Natural killer cell (primary cell): ENCODE measurements at regions not wholly inside any gene's neighbourhood (a gene's known extent, or its start where the extent isn't known, plus 50 kb on each side); places are given as distances from the start of the nearest gene placed in this dataset.

Source experiments
- ATAC-seq, 3 donors: fragments of 150-1000 bp in 2 of 3; fragments of 200-7000 bp in 1 of 3; cut with Tn5 transposase; 1 replicate in 1 of 3; 2 replicates in 2 of 3; pipeline ENCODE4 v1.10.0; 2021; ENCODE audit warnings: mild to moderate bottlenecking in 2 of 3, moderate library complexity in 2 of 3
- DNase-seq, 2 donors: peaks; one replicate each; pipeline versions ENCODE4 v3.0.0 to v3.0.0-alpha.2; 2013 to 2021; ENCODE audit warnings: mixed read lengths in 1 of 2
- H3K27ac ChIP-seq: one replicate; pipeline ENCODE4 v1.5.1; 2013; ENCODE audit warnings: mild to moderate bottlenecking, low read length
- H3K27me3 ChIP-seq: one replicate; pipeline ENCODE4 v1.6.1; 2013; ENCODE audit warnings: low read length; ENCODE audit not compliant: control insufficient read depth, insufficient read depth
- H3K36me3 ChIP-seq: one replicate; pipeline ENCODE4 v1.6.1; 2013; ENCODE audit warnings: low read length; ENCODE audit not compliant: control insufficient read depth, insufficient read depth
- H3K4me1 ChIP-seq: one replicate; pipeline ENCODE4 v1.6.1; 2013; ENCODE audit warnings: low read length; ENCODE audit not compliant: control insufficient read depth, insufficient read depth
- H3K4me3 ChIP-seq: one replicate; pipeline ENCODE4 v1.5.1; 2013; ENCODE audit warnings: low read length
- H3K9me3 ChIP-seq: one replicate; pipeline ENCODE4 v1.6.1; 2013; ENCODE audit warnings: low read length; ENCODE audit not compliant: control insufficient read depth, insufficient read depth
- H3K27ac Mint-ChIP-seq, 2 donors: one replicate each; pipeline ENCODE4 v1.8.0; 2022; ENCODE audit warnings: mild to moderate bottlenecking in 2 of 2, mixed read lengths in 2 of 2, moderate library complexity in 1 of 2
- H3K27me3 Mint-ChIP-seq, 2 donors: one replicate each; pipeline ENCODE4 v1.8.0; 2022; ENCODE audit warnings: low read depth in 2 of 2, mixed read lengths in 2 of 2
- H3K36me3 Mint-ChIP-seq: one replicate; pipeline ENCODE4 v1.8.0; 2022; ENCODE audit warnings: mixed read lengths
- H3K4me1 Mint-ChIP-seq, 2 donors: one replicate each; pipeline ENCODE4 v1.8.0; 2022; ENCODE audit warnings: mixed read lengths in 2 of 2
- H3K4me3 Mint-ChIP-seq: one replicate; pipeline ENCODE4 v1.8.0; 2022; ENCODE audit warnings: mild to moderate bottlenecking, moderate library complexity, mixed read lengths
- H3K9me3 Mint-ChIP-seq, 2 donors: one replicate each; pipeline ENCODE4 v1.8.0; 2022; ENCODE audit warnings: mixed read lengths in 2 of 2
- CTCF ChIP-seq: fragments of 200-600 bp; IDR thresholded peaks from one replicate; pipeline ENCODE4 v1.8.0; 2022; ENCODE audit warnings: antibody characterized with exemption
- WGBS: methylation state at CpG from one replicate; pipeline ENCODE4 v1.1.7; 2013; ENCODE audit warnings: missing lambda C conversion rate; ENCODE audit not compliant: insufficient coverage; 5-methylcytosine and 5-hydroxymethylcytosine counted together
- intact Hi-C: fragments of 100-400 bp; cut with micrococcal nuclease; formaldehyde crosslinking; loops from one replicate; pipeline ENCODE4 v1.14.2; 2022

- no peaks in the 10 kb centered on the region for H3K36me3 ChIP-seq
- H3K9me3 ChIP-seq: no peaks in the 10 kb centered on the region
- Mint-ChIP-seq H3K36me3 (no peaks in the 10 kb centered on the region), H3K9me3 (no peaks in the 10 kb centered on the region), H3K27me3 (peaks cover 10 to 11% of the 10 kb centered on the region in 2 donors), H3K27ac (no peak overlapping the region), H3K4me1 (no peaks in the 10 kb centered on the region), H3K4me3 (no peak overlapping the region)
- no peak for TF ChIP-seq CTCF
- DNase-seq (no peak), ATAC-seq (no peak)
- H3K4me1 ChIP-seq: no peaks in the 10 kb centered on the region
- no peaks in the 10 kb centered on the region for H3K27me3 ChIP-seq
- intact Hi-C loops: no loop called here
- no peak overlapping the region for H3K27ac ChIP-seq
- 100% methylated on average over 1 of the region's 1 CpG for WGBS
- H3K4me3 ChIP-seq: no peak overlapping the region
Observed at GRCh38 chr2:200032895-200033294, 77.5 kb downstream of the MAIP1 start.

GRCh38 chr2:200033929-200034328 is 78.5 kb downstream of the MAIP1 start:
- Histone ChIP-seq H3K4me1 (no peaks in the 10 kb centered on the region), H3K27ac (no peak overlapping the region), H3K27me3 (no peaks in the 10 kb centered on the region), H3K36me3 (no peaks in the 10 kb centered on the region), H3K4me3 (no peak overlapping the region), H3K9me3 (no peaks in the 10 kb centered on the region)
- DNase-seq: no peak
- H3K4me1 Mint-ChIP-seq: no peaks in the 10 kb centered on the region
- H3K27ac Mint-ChIP-seq: no peak overlapping the region
- H3K9me3 Mint-ChIP-seq: no peaks in the 10 kb centered on the region
- H3K27me3 Mint-ChIP-seq: peaks cover 10 to 11% of the 10 kb centered on the region in 2 donors
- WGBS: 81% methylated on average over 3 of the region's 3 CpGs
- no peak for ATAC-seq
- H3K4me3 Mint-ChIP-seq: no peak overlapping the region
- intact Hi-C loops: no loop called here
- TF ChIP-seq CTCF: no peak
- H3K36me3 Mint-ChIP-seq: no peaks in the 10 kb centered on the region

DNA sequence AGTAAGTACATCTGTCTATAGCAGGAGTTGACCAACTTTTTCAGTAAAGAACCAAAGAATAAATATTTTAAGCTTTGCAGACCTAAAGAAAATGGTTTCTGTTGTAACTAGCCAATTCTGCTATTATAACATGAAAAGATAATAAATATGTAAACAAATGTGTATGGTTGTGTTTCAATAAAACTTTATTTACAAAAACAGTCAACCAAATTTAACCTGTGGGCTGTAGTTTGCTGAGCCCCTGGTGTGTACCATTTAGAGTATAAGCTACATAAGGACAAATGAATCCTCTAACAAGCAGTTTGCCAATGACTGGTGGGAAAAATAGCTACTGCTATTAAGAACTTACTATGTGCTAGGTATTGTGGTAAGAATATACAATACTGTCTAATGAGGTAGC is 79.4 kb downstream of the MAIP1 start:
- no peaks in the 10 kb centered on the region for H3K27me3 ChIP-seq
- H3K9me3 Mint-ChIP-seq: no peaks in the 10 kb centered on the region
- DNase-seq (no peak), ATAC-seq (no peak)
- no peak overlapping the region for H3K4me3 ChIP-seq
- H3K27ac Mint-ChIP-seq: no peak overlapping the region
- H3K4me1 Mint-ChIP-seq: no peaks in the 10 kb centered on the region
- TF ChIP-seq CTCF: no peak
- no peaks in the 10 kb centered on the region for H3K36me3 ChIP-seq
- no peak overlapping the region for H3K4me3 Mint-ChIP-seq
- peaks cover 10 to 11% of the 10 kb centered on the region in 2 donors for H3K27me3 Mint-ChIP-seq
- H3K36me3 Mint-ChIP-seq: no peaks in the 10 kb centered on the region
- H3K27ac ChIP-seq: no peak overlapping the region
- H3K4me1 ChIP-seq: no peaks in the 10 kb centered on the region
- H3K9me3 ChIP-seq: no peaks in the 10 kb centered on the region
- intact Hi-C loops: no loop called here

DNA sequence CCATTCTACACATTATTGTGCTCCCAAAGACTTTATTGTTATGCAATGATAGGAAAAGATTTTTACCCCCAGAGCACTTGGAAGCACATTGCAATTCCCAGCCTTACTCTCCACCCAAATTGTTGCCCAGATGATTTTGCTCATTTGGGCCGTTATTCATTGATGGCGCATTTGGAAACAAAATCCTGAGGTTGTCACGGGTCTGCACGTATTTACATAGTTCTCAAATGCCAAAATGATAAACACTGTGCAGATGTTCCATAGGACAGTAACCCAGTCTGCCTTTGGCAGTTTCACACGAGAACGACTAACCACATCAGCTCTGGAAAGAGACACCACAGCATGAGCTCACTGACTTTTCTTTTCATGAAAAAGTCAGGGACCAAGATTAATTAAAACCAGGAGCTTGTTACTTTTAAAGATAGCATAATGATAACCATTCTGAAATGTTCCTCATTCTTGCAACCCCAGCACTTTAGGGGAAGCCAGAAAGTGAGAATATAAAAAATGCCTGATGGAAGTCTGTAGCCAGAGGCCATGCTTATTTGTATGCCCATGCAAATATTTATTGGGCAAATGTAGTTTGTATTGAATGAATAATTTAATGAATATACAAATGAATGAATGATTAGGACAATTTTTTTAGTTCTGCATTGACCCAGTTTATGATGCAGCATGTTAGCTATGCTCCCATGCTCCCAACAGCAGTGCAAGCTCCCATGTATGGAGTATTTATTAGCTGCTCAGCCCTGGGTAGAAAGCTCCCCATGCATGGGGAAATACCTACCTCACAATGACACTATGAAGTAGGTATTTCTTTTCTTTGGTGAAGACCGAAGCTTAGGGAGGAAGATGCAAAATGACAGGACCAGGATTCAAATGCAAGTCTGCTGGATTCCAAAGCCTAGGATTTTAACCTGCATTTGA is 84.6 kb downstream of the MAIP1 start:
- H3K4me1 Mint-ChIP-seq: no peaks in the 10 kb centered on the region
- Histone ChIP-seq H3K36me3 (no peaks in the 10 kb centered on the region), H3K4me3 (no peak overlapping the region), H3K27ac (no peak overlapping the region), H3K4me1 (no peaks in the 10 kb centered on the region), H3K9me3 (no peaks in the 10 kb centered on the region), H3K27me3 (no peaks in the 10 kb centered on the region)
- peaks cover 0 to 10% of the 10 kb centered on the region in 2 donors for H3K27me3 Mint-ChIP-seq
- H3K36me3 Mint-ChIP-seq: no peaks in the 10 kb centered on the region
- H3K27ac Mint-ChIP-seq: no peak overlapping the region
- WGBS: 88% methylated on average over 7 of the region's 7 CpGs
- ATAC-seq (no peak), DNase-seq (no peak)
- H3K4me3 Mint-ChIP-seq: no peak overlapping the region
- intact Hi-C loops: no loop called here
- H3K9me3 Mint-ChIP-seq: peaks cover 0 to 2% of the 10 kb centered on the region in 2 donors
- TF ChIP-seq CTCF: no peak
